Fibroblast of pulmonary artery (primary cell): ENCODE measurements at regions not wholly inside any gene's neighbourhood (a gene's known extent, or its start where the extent isn't known, plus 50 kb on each side); places are given as distances from the start of the nearest gene placed in this dataset.
A peak's percentile ranks its signal among the peaks of the same experiment; 100 is the strongest.

ENCODE experiments used
- DNase-seq: peaks from one replicate; pipeline ENCODE4 v3.0.0-alpha.2; 2010; ENCODE audit warnings: low read depth
- H3K4me3 ChIP-seq: replicated peaks from 2 replicates; pipeline ENCODE4 v1.5.1; 2011; ENCODE audit warnings: low read depth, mild to moderate bottlenecking, control low read depth, low read length, moderate library complexity
- CTCF ChIP-seq: IDR thresholded peaks from 2 replicates; pipeline ENCODE4 v1.5.1; 2011; ENCODE audit warnings: mild to moderate bottlenecking, control low read depth, low read length, inconsistent platforms; ENCODE audit errors: missing control alignments

GRCh38 chr13:64675255-64675892 lies 2554.8 kb downstream of the PCDH9 start:
- no peak for TF ChIP-seq CTCF
- H3K4me3 ChIP-seq: no peak overlapping the region
- DNase-seq: peak; percentile 33

- no peak for TF ChIP-seq CTCF
- no peak for DNase-seq
- H3K4me3 ChIP-seq: no peak overlapping the region
Measured at GRCh38 chr13:64674126-64674525, 2556.0 kb downstream of the PCDH9 start.

DNA sequence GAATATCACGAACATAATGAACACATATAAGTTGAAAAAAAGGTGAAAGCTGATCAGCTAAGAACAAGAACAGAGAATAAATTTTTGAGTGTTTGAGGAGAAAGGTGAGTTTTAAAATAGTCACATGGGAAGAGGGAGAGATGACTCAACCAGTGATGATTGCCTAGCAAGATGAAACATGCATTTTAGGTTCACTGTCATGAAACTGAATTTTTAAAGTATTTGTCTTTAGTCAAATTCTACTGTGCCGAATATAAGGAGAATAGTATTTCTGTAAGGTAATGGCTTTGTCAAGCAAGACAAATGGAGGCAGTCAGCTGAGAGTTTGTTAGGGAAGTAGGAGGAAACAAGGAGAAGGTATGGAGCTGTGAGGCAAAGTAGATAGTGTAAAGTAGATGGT lies 2557.4 kb downstream of the PCDH9 start:
- H3K4me3 ChIP-seq: no peak overlapping the region
- DNase-seq: no peak
- TF ChIP-seq CTCF: no peak

DNA sequence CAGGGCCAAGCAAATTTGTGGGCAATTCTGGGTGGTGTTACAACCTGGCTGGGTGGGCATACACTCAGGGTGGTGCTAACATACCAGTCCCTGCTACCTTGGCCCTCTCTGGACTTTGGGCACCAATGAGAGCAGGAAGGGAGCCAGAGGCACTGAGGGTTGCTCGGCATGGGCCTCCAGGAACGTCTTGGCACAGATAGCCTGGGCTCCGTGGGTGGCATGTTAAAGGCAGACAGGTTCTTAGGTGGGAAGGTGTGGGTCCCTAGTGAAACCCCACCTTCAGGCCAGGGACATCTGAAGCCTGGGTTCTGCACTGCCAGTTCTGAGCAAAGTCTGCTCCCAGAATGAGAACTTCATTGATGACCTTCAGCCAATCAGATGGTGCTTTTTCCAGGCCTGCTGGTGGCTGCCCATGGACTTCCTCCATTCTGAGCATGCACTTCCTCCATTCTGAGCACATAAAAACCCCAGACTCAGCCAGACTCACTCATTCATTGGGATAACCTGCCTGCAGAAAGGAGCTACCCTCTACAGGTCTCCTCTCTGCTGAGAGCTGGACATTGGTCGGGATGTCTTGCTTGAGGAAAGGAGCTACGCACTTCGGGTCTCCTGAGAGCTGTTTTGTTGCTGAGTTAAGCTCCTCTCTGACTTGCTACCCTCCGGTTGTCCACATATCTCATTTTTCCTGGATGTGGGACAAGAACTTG lies 2567.1 kb downstream of the PCDH9 start:
- DNase-seq: no peak
- no peak overlapping the region for H3K4me3 ChIP-seq
- no peak for TF ChIP-seq CTCF

- DNase-seq: no peak
- H3K4me3 ChIP-seq: no peak overlapping the region
- no peak for TF ChIP-seq CTCF
Measured at GRCh38 chr13:64648293-64648692, 2581.8 kb downstream of the PCDH9 start.

GRCh38 chr13:64643066-64643465 lies 2587.1 kb downstream of the PCDH9 start:
- no peak overlapping the region for H3K4me3 ChIP-seq
- TF ChIP-seq CTCF: no peak
- DNase-seq: no peak

GRCh38 chr13:64640002-64640401 lies 2590.1 kb downstream of the PCDH9 start:
- no peak overlapping the region for H3K4me3 ChIP-seq
- no peak for TF ChIP-seq CTCF
- no peak for DNase-seq
